DND-41 (cell line): ENCODE measurements at regions not wholly inside any gene's neighbourhood (a gene's known extent, or its start where the extent isn't known, plus 50 kb on each side); places are given as distances from the start of the nearest gene placed in this dataset.

Source experiments
- CTCF ChIP-seq: IDR thresholded peaks from 2 replicates; pipeline ENCODE4 v1.5.1; 2012; ENCODE audit warnings: borderline replicate concordance, low read length, moderate library complexity, mild to moderate bottlenecking; ENCODE audit not compliant: poor library complexity, severe bottlenecking; ENCODE audit errors: extremely low read depth
- EZH2 ChIP-seq: IDR thresholded peaks from 3 replicates; pipeline ENCODE4 v1.6.1; 2012; ENCODE audit warnings: borderline replicate concordance, low read depth, mild to moderate bottlenecking, moderate library complexity, low read length, inconsistent platforms; ENCODE audit not compliant: severe bottlenecking

GRCh38 chr2:100718065-100718629, 101.8 kb upstream of the NPAS2 start:
- no peak for TF ChIP-seq CTCF
- TF ChIP-seq EZH2 = no peak
